NCI-H774 (cell line): ENCODE measurements at regions not wholly inside any gene's neighbourhood (a gene's known extent, or its start where the extent isn't known, plus 50 kb on each side); places are given as distances from the start of the nearest gene placed in this dataset.
"Not testable (repeated sequence)": the region's sequence is repeated elsewhere in the genome, so short reads cannot be mapped to it uniquely, and the experiment has no call there.

Experiments
- DNase-seq: peaks from one replicate; lab custom pipeline; 2025; lab: John Stamatoyannopoulos, UW

DNA sequence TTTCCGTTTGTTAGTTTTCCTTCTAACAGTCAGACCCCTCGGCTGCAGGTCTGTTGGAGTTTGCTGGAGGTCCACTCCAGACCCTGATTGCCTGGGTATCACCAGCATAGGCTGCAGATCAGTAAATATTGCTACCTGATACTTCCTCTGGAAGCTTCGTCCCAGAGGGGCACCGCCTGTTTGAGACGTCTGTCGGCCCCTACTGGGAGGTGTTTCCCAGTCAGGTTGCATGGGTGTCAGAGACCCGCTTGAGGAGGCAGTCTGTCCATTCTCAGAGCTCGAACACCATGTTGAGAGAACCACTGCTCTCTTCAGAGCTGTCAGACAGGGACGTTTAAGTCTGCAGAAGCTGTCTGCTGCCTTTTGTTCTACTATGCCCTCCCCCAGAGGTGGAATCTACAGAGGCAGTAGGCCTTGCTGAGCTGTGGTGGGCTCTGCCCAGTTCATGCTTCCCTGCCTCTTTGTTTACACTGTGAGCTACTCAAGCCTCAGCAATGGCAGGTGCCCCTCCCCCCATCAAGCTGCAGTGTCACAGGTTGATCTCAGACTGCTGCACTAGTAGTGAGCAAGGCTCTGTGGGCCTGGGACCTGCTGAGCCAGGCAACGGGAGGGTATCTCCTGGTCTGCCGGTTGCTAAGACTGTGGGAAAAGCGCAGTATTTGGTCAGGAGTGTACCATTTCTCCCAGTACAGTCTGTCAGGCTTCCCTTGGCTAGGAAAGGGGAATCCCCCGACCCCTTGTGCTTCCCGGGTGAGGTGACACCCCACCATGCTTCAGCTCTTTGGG is 74.4 kb upstream of the TOP3B start:
- not testable (repeated sequence) for DNase-seq

DNA sequence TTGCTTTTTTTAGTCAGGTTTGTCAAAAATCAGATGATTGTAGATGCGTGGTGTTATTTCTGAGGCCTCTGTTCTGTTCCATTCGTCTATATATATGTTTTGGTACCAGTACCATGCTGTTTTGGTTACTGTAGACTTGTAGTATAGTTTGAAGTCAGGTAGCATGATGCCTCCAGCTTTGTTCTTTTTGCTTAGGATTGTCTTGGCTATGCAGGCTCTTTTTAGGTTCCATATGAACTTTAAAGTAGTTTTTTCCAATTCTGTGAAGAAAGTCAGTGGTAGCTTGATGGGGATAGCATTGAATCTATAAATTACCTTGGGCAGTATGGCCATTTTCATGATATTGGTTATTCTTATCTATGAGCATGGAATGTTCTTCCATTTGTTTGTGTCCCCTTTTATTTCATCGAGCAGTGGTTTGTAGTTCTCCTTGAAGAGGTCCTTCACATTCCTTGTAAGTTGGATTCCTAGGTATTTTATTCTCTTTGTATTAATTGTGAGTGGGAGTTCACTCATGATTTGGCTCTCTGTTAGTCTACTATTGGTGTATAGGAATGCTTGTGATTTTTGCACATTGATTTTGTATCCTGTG is 70.1 kb upstream of the TOP3B start:
- not testable (repeated sequence) for DNase-seq

DNA sequence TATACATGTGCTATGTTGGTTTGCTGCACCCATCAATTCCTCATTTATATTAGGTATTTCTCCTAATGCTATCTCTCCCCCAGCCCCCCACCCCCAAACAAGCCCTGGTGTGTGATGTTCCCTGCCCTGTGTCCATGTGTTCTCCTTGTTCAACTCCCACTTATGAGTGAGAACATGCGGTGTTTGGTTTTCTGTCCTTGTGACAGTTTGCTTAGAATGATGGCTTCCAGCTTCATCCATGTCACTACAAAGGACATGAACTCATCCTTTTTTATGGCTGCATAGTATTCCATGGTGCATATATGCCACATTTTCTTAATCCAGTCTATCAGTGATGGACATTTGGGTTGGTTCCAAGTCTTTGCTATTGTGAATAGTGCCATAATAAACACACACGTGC is 68.4 kb upstream of the TOP3B start:
- DNase-seq: not testable (repeated sequence)

DNA sequence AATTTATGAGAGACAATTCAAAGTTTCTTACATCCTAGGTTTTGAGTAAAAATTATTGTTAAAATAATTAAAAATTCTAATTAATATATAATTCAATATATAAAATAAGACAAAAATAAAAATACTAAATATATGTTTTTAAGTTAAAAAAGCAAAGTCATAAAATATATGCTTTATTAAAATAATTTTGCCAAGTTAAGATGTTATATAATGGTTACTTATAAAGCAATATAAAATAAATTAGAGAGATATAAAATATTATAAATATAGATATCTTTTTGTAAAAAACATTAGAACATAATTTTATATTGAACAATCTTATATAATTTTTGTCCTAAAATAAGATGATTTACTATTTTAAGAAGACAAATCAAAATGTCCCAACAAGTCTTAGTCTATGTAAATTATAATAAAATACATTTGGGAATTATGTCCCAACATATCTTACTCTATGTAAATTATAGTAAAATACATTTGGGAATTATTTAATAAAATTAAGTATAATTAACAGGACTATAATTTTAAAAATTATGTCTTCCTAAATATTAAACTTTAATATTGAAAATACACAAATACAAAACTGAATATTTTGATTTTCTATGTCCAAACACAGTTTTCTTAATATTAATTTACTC is 67.7 kb upstream of the TOP3B start:
- no peak for DNase-seq

DNA sequence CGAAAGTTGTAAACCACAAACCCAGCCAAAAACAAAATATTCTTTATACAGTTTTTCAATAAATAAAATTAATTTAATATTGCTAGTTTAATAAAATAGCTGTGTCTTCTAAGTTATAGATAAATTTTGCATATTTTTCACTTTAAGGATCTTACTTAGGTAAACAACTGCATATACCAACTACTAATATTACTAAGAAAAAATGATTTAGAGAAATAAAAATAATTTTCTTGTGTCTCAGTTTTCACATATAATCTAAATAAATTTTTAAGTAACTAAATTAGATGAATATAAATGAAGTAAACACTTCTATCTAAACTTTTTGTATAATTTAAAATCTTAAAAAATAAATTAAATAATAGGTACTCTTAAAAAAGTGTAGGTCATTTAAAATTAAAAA is 67.1 kb upstream of the TOP3B start:
- DNase-seq: no peak

DNA sequence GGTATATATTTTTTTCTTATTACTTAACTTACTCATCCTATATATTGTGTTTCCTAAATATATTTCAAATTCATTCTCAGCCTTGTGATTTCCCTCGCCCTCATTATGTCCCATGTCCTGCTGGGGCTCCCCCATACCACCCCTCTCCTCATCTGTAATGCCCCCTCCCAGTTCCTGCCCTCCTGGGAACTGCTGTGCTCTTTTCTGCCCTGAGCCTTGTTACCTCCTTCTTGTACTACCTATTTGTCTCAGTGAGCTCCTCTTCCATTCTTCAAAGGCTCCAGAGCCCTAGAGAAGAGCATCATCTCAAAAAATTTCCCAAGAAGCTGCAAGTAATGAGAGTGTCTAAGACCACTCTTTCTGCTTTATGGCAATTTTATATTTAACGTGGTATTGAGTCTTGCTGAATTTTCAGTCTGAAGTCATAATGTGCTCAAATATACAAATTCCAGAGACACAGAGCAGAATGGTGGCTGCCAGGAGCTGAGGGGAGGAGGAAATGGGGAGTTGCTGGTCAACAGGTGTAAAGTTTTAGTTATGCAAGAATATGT is 66.5 kb upstream of the TOP3B start:
- DNase-seq: no peak

- DNase-seq: no peak
Observed at GRCh38 chr22:22048318-22048942, 65.8 kb upstream of the TOP3B start.

DNA sequence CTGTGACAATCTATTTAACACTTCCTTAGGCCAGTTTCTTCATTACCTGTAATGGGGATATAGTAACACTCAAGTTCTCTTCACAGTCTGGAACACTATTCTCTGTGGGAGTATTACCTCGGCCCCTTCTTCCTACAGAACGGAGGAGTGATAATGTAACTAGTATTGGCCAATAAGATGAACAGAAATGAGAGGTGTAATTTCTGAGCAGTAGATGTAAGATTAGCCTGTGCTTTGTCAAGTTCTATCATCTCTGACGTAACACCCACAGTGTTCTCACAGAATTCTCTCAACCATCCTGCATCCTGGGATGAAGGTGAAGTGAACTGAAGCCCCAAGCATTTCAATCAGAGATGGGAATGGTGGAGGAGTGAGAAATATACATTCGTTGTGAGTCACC is 65.2 kb upstream of the TOP3B start:
- no peak for DNase-seq

GRCh38 chr22:22047266-22047665 is 64.7 kb upstream of the TOP3B start:
- DNase-seq: no peak

DNA sequence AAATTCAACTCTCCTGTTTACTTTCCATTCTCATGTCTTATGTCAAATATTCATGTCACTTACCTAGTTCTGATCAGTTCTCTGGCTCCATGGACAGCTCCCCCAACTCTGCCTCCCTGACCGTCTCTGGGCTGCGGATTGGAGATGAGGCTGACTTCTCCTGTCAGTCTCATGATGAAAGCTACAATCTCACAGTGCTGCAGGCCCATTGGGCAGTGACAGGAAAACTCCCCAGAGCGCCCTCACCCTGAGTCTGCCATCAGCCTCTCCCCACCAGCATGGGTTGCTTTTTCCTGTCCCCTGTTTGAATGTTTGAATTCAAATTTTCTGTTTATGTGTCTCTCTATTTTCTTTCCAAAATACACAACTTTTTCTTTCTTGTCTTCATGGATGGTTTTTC is 63.8 kb upstream of the TOP3B start:
- DNase-seq: no peak

GRCh38 chr22:22045571-22046335 is 63.2 kb upstream of the TOP3B start:
- no peak for DNase-seq

DNA sequence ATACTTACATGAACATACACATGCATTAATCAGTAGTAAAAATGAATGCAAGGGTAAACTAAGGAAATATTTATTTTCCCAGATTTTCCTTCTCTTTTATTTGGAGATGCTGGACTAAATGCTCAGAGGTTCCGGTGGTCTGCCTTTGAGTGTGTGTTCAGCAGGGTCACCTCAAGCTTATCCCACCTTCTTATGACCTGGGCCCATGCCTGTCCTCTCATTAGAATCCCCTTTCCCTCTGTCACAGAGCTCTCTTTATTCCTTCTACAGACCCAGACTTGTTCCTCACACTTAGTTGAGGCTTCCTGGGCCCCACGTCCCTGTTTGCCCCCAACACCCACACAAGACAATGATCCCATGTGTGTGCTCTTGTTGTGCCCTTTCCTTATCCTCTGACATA is 61.6 kb upstream of the TOP3B start:
- DNase-seq: no peak

DNA sequence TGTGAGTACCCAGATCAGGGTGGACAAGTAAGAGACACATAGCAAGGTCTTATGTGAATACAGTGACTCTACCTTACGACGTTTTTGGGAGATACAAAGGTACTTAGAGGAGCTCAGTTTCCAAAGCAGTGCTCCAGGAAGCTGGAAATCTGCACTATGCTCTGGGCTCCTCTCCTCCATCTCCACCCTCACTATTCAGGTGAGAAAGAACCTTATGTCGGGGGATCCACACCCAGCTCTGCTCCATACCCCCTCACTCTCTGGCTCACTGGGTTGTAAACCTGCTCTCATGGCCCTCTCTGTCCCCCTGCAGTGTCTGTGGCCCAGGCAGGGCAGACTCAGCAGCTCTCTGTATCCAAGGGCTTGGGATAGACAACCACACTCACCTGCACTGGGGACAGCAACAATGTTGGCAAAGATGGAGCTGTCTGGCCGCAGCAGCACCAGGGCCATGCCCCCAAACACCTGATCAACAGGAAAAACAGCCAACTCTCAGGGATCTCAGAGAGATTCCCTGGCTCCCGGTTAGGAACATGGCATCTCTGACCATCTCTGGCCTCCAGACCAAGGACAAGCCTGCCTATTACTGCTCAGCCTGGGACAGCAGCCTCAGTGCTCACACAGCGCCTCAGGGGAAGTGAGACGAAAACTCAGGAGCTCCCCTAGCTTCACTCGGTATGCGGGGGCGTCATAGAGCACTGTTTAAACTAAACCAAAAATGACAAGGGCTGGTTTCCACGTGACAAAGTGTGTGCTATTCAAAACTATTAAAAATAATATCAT is 60.9 kb upstream of the TOP3B start:
- DNase-seq: no peak

- DNase-seq: no peak
Observed at GRCh38 chr22:22042599-22043295, 60.2 kb upstream of the TOP3B start.

DNA sequence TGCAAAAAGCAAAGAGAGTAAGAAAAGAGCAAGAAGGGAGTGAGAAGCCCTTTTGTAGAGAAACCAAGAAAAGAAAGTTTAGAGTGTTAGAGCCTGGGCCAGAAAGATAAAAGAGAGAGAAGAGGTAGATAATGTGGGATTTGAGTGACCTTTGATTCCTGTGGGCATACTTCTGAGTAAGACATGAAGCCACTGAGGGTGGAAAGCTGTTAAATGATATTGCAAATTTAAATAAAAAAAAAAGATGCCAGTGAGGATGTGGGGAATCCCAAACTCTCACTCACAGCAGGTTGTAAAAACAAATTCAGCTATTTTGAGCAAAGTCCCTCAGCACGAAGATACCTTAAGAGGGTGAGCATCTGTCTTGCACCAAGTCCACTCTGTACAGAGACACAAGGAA is 59.4 kb upstream of the TOP3B start:
- DNase-seq: no peak

- no peak for DNase-seq
Observed at GRCh38 chr22:22040908-22041307, 58.3 kb upstream of the TOP3B start.

DNA sequence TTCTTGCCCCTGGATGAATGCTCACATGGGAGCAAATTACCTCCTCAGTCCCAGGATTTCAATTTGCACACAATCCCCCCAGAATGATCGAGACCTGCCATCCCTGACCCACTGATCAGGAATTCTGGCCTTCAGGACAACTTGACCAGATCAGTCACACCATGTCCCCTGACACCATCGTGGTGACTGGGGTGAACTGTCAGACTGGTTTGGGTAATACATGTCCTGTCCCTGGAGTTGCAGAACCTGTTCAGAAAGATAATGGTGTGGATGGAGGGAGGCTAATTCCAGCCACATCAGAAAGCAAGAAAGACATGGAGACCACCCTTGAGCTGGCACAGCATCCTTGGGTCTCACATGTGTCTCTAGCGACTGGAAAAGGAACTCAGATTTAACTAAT is 57.9 kb upstream of the TOP3B start:
- DNase-seq: no peak

GRCh38 chr22:22039286-22040074 is 56.9 kb upstream of the TOP3B start:
- no peak for DNase-seq

GRCh38 chr22:22038178-22038880 is 55.7 kb upstream of the TOP3B start:
- no peak for DNase-seq
